Fibroblast of skin of scalp (primary cell): ENCODE measurements at regions not wholly inside any gene's neighbourhood (a gene's known extent, or its start where the extent isn't known, plus 50 kb on each side); places are given as distances from the start of the nearest gene placed in this dataset.

ENCODE experiments used
- DNase-seq: peaks from one replicate; pipeline ENCODE4 v3.0.0-alpha.2; 2013

DNA sequence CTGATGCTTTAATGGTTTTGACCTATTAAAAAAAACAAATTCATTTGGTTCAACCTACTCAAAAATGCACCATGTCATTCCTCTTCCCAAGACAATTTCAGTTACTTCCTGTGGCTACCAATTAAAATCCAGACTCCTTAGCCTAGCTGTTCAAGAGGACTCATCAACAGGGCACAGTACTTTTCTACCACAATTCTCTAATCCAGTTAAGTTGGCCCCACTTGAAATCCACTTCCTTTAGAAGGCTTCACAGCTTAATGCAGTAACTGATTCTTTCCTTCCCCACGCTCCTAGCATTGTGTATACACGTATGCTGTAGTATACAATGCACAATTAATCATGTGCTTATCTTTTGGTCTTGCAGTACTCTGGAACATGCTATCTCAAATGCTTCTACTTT lies 129.8 kb downstream of the UGT8 start:
- no peak for DNase-seq

DNA sequence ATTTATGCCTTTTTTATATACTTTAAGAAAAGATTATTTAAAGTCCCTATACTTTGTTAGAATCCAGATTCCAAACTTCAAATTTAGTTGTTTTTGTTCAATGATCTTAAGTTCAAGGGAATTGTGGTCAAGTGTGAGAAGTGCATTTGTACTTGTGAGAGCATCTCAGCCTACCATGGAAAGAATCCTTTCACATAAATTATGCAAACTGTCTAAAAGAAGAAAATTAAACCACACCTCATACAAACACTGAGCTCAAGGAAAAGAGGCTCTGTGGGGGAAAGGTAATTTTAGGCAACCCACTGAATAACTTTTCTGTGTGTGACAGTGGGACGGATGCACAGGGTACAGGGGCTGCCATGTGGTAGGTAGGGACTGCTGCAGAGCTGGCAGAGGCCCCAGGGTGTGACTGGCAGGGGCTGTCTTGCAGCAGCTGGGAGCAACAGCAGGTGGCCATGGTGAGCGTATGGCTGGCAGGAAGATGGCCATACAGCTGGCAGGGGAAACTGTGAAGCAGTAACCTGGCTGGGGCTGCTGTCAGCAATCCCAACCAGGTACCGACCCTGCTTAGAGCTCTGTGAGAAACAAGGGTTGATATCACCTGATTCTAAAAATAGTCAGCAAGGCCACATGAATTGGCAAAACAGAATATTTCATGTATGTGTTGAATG lies 130.6 kb downstream of the UGT8 start:
- DNase-seq = no peak

DNA sequence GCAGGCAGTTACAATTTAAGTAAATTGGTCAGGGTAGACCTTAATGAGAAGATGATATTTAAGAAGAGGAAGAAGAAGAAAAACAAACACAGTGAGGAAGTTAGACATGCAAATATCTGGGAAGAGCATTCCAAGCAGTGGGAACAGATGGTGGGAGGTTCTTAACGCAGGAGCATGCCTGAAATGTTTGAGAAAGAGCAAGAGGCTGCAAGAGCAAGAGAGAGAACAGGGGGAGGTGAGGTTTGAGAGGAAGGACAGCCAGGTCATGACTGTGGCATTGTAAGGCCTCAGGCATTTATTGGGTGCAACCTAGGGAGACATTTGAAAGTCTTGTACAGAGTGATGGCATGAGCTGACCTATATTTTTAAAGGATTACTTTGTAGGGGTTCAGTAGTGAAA lies 136.0 kb downstream of the UGT8 start:
- peak; percentile 50 for DNase-seq

DNA sequence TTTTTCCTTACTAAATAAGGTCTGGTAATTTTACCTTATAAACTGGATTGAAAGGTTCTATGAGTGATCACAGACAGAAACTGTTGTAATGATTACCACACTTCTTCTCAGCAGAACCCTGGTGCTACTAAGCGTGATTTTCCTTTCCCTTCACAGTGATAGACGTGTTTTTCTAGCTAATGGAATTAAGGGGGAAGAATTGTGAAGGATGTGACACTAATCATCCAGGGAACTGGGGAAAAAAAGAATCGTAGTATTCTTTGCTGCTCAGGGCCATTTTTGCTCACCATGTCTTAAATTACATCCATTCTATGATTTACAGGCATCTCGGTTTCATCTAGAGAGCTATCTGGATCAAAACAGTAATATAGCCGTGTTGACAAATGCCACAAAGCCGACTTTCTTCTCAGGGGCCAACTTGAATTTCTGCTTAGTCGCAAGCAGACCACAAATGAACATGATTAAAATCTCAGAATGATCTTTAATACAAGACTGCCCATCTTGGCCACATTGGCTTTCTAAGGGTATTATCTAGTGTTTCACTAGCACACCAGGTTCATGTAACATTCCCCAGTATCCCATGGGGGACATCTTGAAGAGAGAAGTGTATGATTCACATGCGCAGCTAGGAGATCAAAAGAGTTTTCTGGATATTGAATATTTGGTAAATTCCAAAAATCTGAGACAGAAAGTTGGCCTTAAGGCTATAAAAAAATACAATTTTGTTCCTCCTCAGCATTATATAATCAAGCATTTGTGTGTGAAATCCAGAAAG lies 154.0 kb downstream of the UGT8 start:
- peak; percentile 34 for DNase-seq

DNA sequence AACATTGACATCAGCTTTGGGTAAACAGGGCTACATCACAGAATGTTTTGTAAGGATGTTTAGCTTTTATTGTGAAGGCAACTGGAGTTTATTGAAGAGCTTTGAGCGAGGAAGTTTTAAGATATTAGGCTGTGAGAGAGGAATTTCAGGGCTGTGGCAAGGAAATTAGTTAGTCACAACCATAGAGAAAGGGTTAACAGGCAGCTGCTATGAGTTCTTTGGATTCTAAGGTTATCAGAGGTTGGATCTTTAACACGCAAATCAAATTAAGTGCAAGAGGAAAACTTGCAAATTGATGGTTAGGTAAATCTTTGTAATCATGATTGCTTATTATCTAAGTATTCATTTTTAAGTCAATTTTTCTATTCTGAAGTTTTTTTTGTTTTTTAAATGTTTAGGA lies 156.0 kb downstream of the UGT8 start:
- DNase-seq = no peak

DNA sequence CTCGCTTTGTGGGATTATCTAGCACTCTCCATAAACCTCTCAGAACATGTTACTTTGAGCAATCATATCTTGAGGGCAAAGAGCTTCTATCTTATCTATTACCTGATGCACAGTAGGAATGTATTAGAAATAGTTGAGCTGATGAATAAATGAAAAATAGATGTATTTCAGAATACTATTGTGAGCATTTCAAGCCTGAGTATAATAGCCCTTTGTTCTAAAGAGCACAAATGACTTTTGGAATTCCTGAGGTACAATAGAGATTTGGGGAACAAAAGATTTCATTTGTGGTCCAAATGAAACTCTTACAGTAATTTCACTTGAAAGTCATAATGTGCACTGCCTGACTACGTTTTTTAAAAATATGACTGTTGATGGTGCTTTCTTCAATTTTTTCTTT lies 159.5 kb downstream of the UGT8 start:
- DNase-seq = no peak

DNA sequence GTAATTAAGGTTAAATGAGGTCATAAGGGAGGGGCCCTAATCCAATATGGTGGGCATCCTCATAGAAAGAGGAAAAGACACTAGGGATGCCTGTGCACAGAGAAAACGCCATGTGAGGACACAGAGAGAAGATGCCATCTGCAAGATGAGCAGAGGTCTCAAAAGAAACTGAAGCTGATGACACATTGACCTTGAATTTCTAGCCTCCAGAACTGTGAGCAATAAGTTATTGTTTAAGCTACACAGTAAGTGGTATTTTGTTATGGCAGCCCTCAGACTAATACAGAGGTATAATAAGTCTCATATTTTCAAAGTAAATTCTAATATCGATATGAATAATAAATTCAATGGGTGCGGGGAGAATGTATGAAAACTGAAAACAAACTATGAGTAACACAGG lies 169.9 kb downstream of the UGT8 start:
- no peak for DNase-seq

DNA sequence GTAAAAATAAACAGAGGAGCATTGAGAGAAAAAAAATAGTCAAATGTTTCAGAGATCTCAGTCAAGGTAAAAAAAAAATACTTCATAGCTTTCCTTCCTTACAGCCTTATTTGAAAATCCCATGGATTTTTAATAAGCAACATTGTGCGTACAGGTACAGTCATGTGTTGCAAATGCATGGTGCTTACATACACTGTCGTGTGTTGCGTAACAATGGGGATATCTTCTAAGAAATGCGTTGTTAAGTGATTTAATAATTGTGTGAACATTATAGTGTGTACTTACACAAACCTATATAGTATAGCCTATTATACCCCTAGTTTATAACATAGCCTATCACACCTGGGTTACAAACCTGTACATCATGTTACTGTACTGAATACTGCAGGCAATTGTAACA lies 172.0 kb downstream of the UGT8 start:
- DNase-seq = no peak

DNA sequence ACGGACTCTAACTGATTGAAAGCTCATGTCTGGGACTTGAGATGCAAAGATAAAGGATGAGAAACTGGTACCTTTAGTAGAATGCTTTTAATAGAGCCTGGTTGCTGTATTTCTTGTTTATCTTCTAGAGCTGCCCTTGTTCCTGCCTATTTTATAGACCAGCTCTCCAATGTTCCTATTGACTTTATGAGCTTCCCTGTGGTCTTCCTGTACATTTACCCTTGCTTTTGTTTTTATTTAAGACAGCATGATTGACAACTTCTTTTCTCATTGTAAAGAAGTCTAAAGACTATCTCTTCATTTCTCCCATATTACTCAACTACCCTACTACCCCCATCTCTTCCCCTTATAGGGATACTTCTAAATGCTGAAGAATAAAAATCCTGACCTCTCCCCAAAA lies 174.7 kb downstream of the UGT8 start:
- no peak for DNase-seq
